MM.1S (cell line): ENCODE measurements at regions not wholly inside any gene's neighbourhood (a gene's known extent, or its start where the extent isn't known, plus 50 kb on each side); places are given as distances from the start of the nearest gene placed in this dataset.

Experiments used
- CTCF ChIP-seq: fragments of 300-600 bp; sonication (generic); IDR thresholded peaks from 2 replicates; pipeline ENCODE4 v1.5.1; 2016; ENCODE audit warnings: antibody characterized with exemption, low read length, mixed read lengths
- EZH2 ChIP-seq: fragments of 300-600 bp; sonication (generic); optimal IDR thresholded peaks from 2 replicates; pipeline ENCODE3; 2017; ENCODE audit warnings: low read depth, mild to moderate bottlenecking, antibody characterized with exemption, low read length, mixed read lengths

- TF ChIP-seq EZH2 (no peak), CTCF (no peak)
Measured at GRCh38 chr9:109683521-109683920, 96.5 kb upstream of the PALM2AKAP2 start.
